ENCODE measurements at regions not wholly inside any gene's neighbourhood (a gene's known extent, or its start where the extent isn't known, plus 50 kb on each side); places are given as distances from the start of the nearest gene placed in this dataset.
A peak's percentile ranks its signal among the peaks of the same experiment; 100 is the strongest.
"Not testable (repeated sequence)": the region's sequence is repeated elsewhere in the genome, so short reads cannot be mapped to it uniquely, and the experiment has no call there.

GRCh38 chr2:40712197-40712894 lies 260.5 kb upstream of the SLC8A1 start:
- DNase-seq, result not testable (repeated sequence)

DNA sequence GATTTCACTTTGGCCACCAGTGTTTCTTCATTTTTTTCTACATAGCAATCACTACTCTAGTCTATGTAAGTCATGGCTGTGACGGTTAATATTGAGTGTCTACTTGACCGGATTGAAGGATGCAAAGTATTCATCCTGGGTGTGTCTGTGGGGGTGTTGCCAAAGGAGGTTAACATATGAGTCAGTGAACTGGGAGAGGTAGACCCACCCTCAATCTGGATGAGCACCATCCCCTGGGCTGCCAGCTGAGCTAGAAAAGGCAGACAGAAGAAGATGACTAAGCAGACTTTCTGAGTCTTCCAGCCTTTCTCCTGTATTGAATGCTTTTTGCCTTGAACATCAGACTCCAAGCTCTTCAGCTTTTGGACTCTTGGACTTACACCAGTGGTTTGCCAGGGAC lies 265.0 kb upstream of the SLC8A1 start:
- no peak for DNase-seq

- DNase-seq, result no peak
Observed at GRCh38 chr2:40719414-40719813, 267.5 kb upstream of the SLC8A1 start.

GRCh38 chr2:40721595-40721994 lies 269.7 kb upstream of the SLC8A1 start:
- DNase-seq, result no peak

- DNase-seq, result no peak
Observed at GRCh38 chr2:40723194-40723593, 271.3 kb upstream of the SLC8A1 start.

DNA sequence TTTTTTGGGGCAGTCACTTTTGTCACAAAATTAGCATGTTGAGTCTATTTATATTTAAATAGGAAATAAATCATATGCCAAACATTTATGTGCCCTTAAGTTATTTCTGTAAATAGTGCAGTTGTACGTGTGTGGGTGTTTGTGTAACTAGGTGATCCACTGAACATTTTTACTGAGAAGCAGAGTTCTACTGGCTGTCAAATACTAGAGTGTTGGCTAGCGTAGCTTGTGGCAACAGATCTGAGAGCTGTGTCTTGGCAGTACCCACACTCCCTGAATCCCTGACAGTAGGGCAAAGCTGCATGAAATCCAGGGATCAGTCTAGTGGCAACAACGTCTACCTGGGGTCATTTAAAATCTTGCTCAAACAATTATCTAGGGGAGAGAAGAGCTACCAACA lies 273.1 kb upstream of the SLC8A1 start:
- peak; percentile 22 for DNase-seq

- DNase-seq, result no peak
Observed at GRCh38 chr2:40725950-40726349, 274.1 kb upstream of the SLC8A1 start.

DNA sequence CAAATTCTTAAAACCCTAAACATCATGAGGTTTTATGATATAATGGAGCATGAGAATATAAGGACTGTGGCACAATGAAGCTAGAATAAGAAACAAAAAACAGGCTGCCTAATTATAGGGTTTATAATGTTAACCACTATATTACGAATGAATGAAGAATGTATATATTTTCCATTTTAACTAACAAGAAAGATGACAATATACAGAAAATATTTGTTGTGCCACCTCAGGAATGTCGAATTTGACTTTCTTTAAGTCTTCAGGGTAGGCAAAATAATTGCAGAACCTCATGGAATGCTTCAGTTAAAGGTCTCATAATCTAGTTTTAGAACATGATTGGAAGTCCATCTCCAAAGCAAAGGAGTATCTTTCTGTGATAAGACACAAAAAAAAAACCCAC lies 282.9 kb upstream of the SLC8A1 start:
- no peak for DNase-seq

DNA sequence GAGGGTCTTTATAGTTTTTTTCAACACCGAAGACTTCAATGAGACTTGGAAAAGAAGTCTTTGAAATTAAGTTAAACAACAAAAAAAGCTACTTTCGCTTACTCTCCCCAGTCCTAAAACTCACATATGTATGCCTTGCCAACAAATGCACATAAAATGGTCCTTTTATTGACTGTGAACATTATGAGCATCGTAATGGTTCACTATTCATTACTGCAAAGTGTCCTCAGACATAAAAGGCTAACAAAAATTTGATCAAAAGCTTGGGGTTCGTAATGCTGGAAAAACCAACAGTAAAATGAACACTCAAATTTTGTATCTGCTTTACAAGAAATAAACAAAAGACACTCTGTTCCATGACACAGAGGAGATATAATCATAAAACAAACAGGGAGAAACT lies 285.3 kb upstream of the SLC8A1 start:
- no peak for DNase-seq

- no peak for DNase-seq
Observed at GRCh38 chr2:40740419-40740818, 288.5 kb upstream of the SLC8A1 start.

GRCh38 chr2:40741532-40741931 lies 289.6 kb upstream of the SLC8A1 start:
- no peak for DNase-seq

DNA sequence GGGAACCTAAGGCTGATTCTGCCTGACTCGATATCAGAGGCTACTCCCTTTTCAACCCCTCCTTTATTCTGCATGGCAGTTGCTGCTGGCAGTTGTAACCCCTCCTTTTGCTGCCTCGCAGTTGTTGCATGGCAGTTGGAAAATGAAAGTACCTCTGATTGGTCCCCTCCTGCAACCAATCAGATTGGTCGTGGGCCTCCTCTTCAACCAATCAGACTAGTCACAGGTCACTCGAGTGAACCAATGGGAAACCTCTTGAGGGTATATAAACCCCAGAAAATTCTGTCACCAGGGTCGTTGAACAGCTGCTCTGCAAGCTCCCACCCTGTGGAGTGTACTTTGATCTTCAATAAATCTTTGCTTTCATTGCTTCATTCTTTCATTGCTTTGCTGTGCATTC lies 294.3 kb upstream of the SLC8A1 start:
- DNase-seq, result no peak

DNA sequence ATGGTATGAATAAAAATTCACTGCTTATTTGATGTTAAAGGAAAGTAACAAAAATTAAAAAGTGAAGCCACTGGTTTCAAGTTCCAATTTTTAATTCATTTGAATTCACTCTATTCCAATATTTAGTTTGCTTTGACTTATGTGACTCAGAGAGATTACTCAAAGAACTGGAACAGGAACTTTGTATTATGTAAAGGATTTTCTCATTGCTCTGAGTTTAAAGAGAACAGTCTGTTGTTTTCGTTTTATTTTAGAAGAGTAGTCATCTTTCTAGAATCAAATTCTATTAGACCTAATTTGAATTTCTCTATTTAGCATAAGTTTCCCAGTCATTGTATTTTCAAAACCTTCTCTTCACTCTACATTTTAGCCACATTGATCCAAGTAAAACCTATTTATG lies 300.1 kb upstream of the SLC8A1 start:
- DNase-seq, result no peak

- no peak for DNase-seq
Observed at GRCh38 chr2:40752796-40753195, 300.9 kb upstream of the SLC8A1 start.

GRCh38 chr2:40754912-40755311 lies 303.0 kb upstream of the SLC8A1 start:
- DNase-seq, result no peak

DNA sequence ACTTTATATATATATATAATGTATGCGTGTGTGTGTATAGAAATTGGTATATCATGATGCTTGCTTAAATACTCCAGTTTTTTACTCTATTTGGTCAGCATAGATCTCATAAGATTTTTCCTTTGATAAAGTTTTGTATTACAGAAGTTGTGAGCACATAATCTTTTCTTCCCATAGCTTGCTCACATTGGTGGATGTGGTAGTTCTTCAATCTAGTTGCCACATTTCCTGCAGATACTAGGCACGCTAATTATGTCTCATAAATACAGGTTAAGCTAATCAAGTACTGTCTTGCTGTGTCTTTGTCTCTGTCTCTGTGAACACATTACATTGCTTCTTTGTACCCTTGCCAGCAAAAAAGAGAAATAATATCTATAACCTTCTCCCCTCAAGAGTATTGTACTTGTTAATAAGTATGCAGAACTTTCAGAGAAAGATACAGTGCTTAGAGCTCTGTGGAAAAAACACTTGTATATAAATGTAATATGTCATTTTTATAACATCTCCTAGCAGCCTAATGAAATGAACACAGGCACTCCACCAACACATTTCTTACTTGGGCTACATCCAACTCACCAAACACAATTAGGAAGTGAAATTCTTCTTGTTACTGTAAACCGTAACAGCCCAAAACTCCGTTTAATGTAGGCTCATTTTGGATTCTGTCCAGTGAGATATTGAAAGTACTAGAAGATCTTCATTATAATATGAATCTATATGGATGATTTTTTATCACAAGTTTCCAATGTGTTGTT lies 306.7 kb upstream of the SLC8A1 start:
- no peak for DNase-seq

DNA sequence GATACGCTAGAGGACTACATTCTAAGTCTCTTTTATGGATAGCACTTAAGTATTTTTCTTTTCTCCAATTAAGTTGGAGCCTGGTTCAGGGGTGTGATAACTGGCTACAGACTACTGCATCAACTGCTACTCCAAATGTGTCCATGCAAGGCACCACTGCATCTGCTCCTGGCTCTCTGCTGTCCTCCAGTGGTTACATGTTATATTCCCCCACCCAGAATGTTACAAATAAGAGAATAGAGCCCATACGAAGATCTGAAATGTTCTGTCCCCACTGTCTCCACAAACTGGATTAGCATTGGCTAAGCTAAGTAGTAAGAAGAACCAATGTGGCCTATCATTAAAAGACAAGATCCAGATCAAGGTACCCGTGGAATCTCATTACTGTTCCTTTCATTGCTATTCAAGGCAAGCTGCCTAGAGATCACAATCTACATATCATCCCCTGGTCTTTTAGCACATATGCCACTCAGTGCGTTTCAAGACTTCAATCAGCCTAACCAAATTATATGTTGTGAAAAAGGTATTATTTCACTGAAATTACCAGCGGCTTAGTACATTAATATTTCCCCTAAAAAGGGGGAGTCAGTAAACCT lies 308.3 kb upstream of the SLC8A1 start:
- DNase-seq, result no peak

- DNase-seq, result no peak
Observed at GRCh38 chr2:40773291-40773690, 321.4 kb upstream of the SLC8A1 start.

DNA sequence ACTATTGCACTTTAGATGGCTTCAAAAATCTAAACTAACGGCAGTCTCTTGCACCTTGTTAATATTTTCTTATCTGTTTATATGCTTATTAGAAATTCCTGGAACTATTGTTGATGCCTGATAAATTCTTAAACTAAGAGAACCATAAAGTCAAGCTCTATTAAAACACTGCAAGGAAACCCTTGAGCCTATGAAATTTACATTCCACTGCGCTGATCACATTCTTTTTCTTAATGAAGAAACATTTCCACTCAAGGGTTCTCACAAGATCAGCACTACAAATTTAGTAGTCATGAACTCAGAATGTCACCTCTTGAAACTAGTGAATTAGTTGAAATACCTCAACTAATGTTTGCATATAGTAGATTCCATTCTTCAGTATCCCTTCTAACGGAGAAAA lies 331.8 kb upstream of the SLC8A1 start:
- DNase-seq, result no peak

- DNase-seq, result no peak
Observed at GRCh38 chr2:40786636-40787035, 334.7 kb upstream of the SLC8A1 start.

DNA sequence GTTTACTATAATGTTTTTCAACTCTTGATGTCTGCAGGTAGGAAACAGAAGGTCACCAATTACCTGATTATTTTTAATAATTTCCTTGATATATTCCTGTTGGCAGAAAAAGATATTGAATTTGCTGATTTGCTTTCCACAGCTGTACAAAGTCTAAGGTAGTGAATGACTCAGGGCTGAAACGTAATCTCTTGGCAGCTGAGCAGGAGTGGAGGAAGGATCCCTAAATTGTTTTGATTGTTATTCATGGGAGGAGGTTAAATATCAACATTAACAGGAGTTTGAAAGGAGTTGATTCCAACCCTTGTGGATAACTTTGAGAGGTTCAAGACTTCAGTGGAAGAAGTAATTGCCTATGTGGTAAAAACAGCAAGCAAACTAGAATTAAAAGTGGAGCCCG lies 345.2 kb upstream of the SLC8A1 start:
- DNase-seq, result no peak

- DNase-seq, result no peak
Observed at GRCh38 chr2:40803900-40804299, 352.0 kb upstream of the SLC8A1 start.

GRCh38 chr2:40809156-40809555 lies 357.3 kb upstream of the SLC8A1 start:
- DNase-seq, result no peak

DNA sequence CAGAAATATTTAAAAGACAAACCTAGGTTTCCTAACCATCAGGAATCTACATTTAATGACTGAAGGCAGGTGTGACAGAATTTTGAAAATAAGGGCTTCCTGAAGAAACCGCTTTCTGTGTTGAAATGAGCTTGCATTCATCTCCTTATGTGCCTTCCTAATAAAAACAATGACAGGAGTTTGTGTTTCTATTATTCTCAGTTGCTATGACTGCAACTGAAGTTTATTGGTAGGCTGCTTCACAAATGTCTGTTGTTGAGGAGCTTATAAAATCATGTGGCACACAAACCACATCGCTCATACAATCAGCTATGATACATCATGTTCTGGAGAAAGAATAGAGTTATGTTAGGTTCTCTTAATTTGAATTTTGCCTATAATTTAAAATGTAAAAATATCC lies 362.7 kb upstream of the SLC8A1 start:
- no peak for DNase-seq
